ENCODE measurements at regions not wholly inside any gene's neighbourhood (a gene's known extent, or its start where the extent isn't known, plus 50 kb on each side); places are given as distances from the start of the nearest gene placed in this dataset.
"Not testable (repeated sequence)": the region's sequence is repeated elsewhere in the genome, so short reads cannot be mapped to it uniquely, and the experiment has no call there.

DNA sequence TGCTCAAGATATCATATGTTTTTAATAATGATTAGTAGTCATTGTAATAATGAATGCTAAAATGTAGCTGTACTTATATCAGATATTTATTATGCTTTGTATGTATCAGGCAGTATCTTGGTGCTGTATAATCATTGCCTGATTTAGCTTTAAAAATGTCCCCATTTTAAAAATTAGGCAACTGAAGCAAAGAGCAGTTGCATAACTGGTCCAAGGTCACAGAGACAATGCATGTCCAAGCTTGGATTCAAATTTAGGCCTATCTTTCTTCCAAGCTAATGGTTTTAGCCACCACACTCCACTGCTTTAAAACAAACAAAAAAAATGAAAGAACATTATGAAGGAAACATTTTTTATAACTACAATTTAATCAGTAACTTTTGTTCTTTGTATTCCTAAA lies 725.8 kb upstream of the RAG2 start:
- no peak for TF ChIP-seq Cebpa-rat (IDR thresholded peaks at IDR 0.05)
- Histone ChIP-seq H3K4me3 (no peak overlapping the region), H3K4me2 (no peak overlapping the region), H3K36me3 (no peaks in the 10 kb centered on the region), H4K20me1 (no peaks in the 10 kb centered on the region), H3K27ac (no peak overlapping the region), H3K9ac (no peak overlapping the region), H3K27me3 (no peaks in the 10 kb centered on the region), H3K9me3 (replicated peaks in 1 of 11) (0 out of 22 replicates have a peak, but pooled peaks cover 0 to under 1% (median 0%) of the 10 kb centered on the region in 11 experiments), H3K4me1 (no peaks in the 10 kb centered on the region)

GRCh38 chr11:37322333-37323194 lies 724.5 kb upstream of the RAG2 start:
- Histone ChIP-seq H3K4me1 (no peaks in the 10 kb centered on the region), H3K9me3 (replicated peaks in 1 of 11) (no peaks in the 10 kb centered on the region), H3K4me3 (no peak overlapping the region), H3K27ac (no peak overlapping the region), H3K4me2 (no peak overlapping the region), H3K36me3 (no peaks in the 10 kb centered on the region), H4K20me1 (no peaks in the 10 kb centered on the region), H3K27me3 (no peaks in the 10 kb centered on the region), H3K9ac (no peak overlapping the region)
- no peak for TF ChIP-seq Cebpa-rat (IDR thresholded peaks at IDR 0.05)

GRCh38 chr11:37320921-37321320 lies 722.9 kb upstream of the RAG2 start:
- Histone ChIP-seq H3K4me1 (no peaks in the 10 kb centered on the region), H3K9ac (no peak overlapping the region), H4K20me1 (no peaks in the 10 kb centered on the region), H3K4me3 (no peak overlapping the region), H3K36me3 (no peaks in the 10 kb centered on the region), H3K4me2 (no peak overlapping the region), H3K27ac (no peak overlapping the region), H3K9me3 (replicated peaks in 1 of 11) (no peaks in the 10 kb centered on the region), H3K27me3 (no peaks in the 10 kb centered on the region)
- no peak for TF ChIP-seq Cebpa-rat (IDR thresholded peaks at IDR 0.05)

- no peak overlapping the region for H3K9ac ChIP-seq
These were observed 719.8 kb upstream of the RAG2 start for GRCh38 chr11:37317803-37318202.

DNA sequence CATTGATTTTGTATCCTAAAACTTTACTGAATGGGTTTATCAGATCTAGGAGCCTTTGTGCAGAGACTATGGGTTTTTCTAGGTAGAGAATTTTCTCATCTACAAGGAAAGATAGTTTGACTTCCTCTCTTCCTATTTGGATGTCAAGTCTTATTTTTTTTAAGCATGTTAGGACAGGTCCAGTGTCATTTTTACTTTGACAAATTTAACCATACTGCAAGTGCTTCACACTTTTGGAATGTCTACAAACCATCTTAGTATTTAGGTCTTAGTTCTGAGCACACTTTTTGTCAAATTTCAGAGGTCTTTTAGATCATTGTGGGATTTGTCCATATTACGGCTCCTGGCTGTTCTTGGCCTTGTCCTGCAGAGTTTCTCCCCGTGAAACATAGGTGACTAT lies 715.2 kb upstream of the RAG2 start:
- no peak overlapping the region for H3K9ac ChIP-seq

More at GRCh38 chr11:37317803-37318202, 719.8 kb upstream of the RAG2 start:
- H3K36me3 ChIP-seq: no peaks in the 10 kb centered on the region
- H3K9me3 ChIP-seq (replicated peaks in 1 of 11): no peaks in the 10 kb centered on the region
- no peaks in the 10 kb centered on the region for H4K20me1 ChIP-seq
- H3K27me3 ChIP-seq: no peaks in the 10 kb centered on the region
- no peak overlapping the region for H3K27ac ChIP-seq
- H3K4me2 ChIP-seq: no peak overlapping the region
- TF ChIP-seq Cebpa-rat (IDR thresholded peaks at IDR 0.05): no peak
- no peak overlapping the region for H3K4me3 ChIP-seq
- no peaks in the 10 kb centered on the region for H3K4me1 ChIP-seq

DNA sequence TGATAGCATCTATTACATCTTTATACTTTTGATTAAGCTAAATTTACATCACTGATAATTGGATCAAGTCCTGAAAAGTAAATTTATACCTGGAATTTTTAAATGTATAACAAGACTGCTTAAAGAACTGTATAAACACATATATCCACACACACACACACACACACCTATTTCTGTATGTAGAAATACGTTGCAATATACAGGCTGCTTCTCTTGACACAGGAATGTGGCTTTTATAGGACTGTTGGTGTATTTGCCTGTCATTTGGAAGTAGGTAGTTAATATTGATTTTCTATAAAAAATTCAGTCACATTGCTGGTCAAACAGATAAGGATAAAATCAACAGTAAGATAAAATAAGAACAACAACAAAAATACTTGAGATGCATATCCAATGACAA lies 708.5 kb upstream of the RAG2 start:
- Histone ChIP-seq H3K36me3 (no peaks in the 10 kb centered on the region), H3K4me3 (no peak overlapping the region), H3K27ac (no peak overlapping the region), H3K4me2 (no peak overlapping the region), H3K9ac (no peak overlapping the region), H3K9me3 (replicated peaks in 1 of 11) (peaks cover 3 to 26% (median 9%) of the 10 kb centered on the region in 11 experiments; a peak in 18 of 22 replicates), H4K20me1 (no peaks in the 10 kb centered on the region), H3K4me1 (no peaks in the 10 kb centered on the region), H3K27me3 (no peaks in the 10 kb centered on the region)
- no peak for TF ChIP-seq Cebpa-rat (IDR thresholded peaks at IDR 0.05)

More for the DNA sequence above, 715.2 kb upstream of the RAG2 start:
- Histone ChIP-seq H3K4me3 (no peak overlapping the region), H3K4me2 (no peak overlapping the region), H3K27me3 (no peaks in the 10 kb centered on the region), H4K20me1 (no peaks in the 10 kb centered on the region), H3K9me3 (replicated peaks in 1 of 11) (0 out of 22 replicates have a peak, but pooled peaks cover 0 to 5% (median 0%) of the 10 kb centered on the region in 11 experiments), H3K27ac (no peak overlapping the region), H3K36me3 (no peaks in the 10 kb centered on the region), H3K4me1 (no peaks in the 10 kb centered on the region)
- no peak for TF ChIP-seq Cebpa-rat (IDR thresholded peaks at IDR 0.05)

GRCh38 chr11:37301405-37301804 lies 703.4 kb upstream of the RAG2 start:
- H3K4me2 ChIP-seq, H3K9ac ChIP-seq, H3K4me1 ChIP-seq, H3K4me3 ChIP-seq, H4K20me1 ChIP-seq, H3K36me3 ChIP-seq, H3K27me3 ChIP-seq, H3K27ac ChIP-seq: not testable (repeated sequence)
- H3K9me3 ChIP-seq (replicated peaks in 1 of 11): peaks cover 21 to 41% (median 26%) of the 10 kb centered on the region in 11 experiments

DNA sequence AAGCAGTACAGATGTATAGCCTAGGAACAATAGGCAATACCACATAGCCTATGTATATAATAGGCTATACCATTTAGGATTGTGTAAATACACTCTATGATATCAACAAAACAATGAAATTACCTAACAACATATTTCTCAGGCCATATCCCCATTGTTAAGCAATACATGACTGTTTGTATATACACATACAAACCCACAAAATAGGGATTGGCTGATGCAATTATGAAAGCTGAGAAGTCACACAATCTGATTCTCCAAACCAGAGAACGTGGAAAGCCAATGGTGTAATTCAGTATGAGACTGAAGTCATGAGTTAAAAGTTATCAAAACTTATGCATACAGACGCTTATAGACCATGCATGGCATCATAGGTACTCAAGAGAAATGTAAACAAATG lies 700.1 kb upstream of the RAG2 start:
- Histone ChIP-seq H3K9me3 (replicated peaks in 1 of 11) (peaks cover 21 to 31% (median 27%) of the 10 kb centered on the region in 11 experiments), H3K9ac (no peak overlapping the region), H3K4me3 (no peak overlapping the region), H3K4me1 (no peaks in the 10 kb centered on the region), H3K4me2 (no peak overlapping the region), H3K27me3 (no peaks in the 10 kb centered on the region), H3K27ac (no peak overlapping the region), H4K20me1 (no peaks in the 10 kb centered on the region), H3K36me3 (no peaks in the 10 kb centered on the region)
- TF ChIP-seq Cebpa-rat (IDR thresholded peaks at IDR 0.05): no peak

GRCh38 chr11:37286890-37287289 lies 688.9 kb upstream of the RAG2 start:
- Histone ChIP-seq H3K27ac (no peak overlapping the region), H3K27me3 (no peaks in the 10 kb centered on the region), H3K9me3 (replicated peaks in 1 of 11) (no peaks in the 10 kb centered on the region), H3K9ac (no peak overlapping the region), H3K4me1 (peaks cover 0 to 11% (median 3%) of the 10 kb centered on the region in 10 experiments; a peak in 6 of 20 replicates), H3K4me2 (peak overlapping the region in 5 of 11 experiments; percentile 11 to 32 (median 22); a peak in 6 of 22 replicates), H4K20me1 (no peaks in the 10 kb centered on the region), H3K36me3 (no peaks in the 10 kb centered on the region), H3K4me3 (no peak overlapping the region)
- no peak for TF ChIP-seq Cebpa-rat (IDR thresholded peaks at IDR 0.05)

DNA sequence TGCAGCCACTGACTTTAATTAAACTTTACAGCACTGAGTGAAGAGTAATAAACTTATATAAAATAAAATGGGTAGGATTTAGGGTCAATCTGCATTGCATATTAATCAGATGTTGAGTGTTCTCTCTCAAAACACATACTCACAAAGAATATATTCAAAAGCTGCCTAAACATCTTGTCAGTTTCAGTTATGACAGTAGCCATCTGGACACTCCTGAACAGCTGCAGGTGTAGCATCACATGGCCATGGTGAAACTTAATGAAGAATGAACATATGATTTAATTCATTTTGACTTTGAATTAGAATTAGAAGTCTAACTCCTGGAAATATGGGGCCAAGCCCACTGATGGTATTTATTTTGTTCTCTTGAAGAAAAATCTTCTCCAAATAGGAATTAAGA lies 684.3 kb upstream of the RAG2 start:
- Histone ChIP-seq H3K9ac (no peak overlapping the region), H3K4me1 (peaks cover 0 to 8% (median 2%) of the 10 kb centered on the region in 10 experiments; a peak in 5 of 20 replicates), H3K36me3 (no peaks in the 10 kb centered on the region), H3K9me3 (replicated peaks in 1 of 11) (no peaks in the 10 kb centered on the region), H3K27ac (no peak overlapping the region), H4K20me1 (no peaks in the 10 kb centered on the region), H3K27me3 (no peaks in the 10 kb centered on the region), H3K4me3 (no peak overlapping the region), H3K4me2 (no peak overlapping the region)
- no peak for TF ChIP-seq Cebpa-rat (IDR thresholded peaks at IDR 0.05)

All from BLaER1 treated with 17β-estradiol and CSF1 and Interleukin-3, amounts not matched to agents 10 nM and 100 nM (cell line).